H1 (cell line): ENCODE measurements at regions not wholly inside any gene's neighbourhood (a gene's known extent, or its start where the extent isn't known, plus 50 kb on each side); places are given as distances from the start of the nearest gene placed in this dataset.

Experiments used
- BACH1 ChIP-seq: IDR thresholded peaks from 2 replicates; pipeline ENCODE4 v1.6.1; 2012; ENCODE audit warnings: low read length, improper control_type of control experiment
- NANOG ChIP-seq: IDR thresholded peaks from 2 replicates; pipeline ENCODE4 v1.6.1; 2011; ENCODE audit warnings: low read length, low read depth, mild to moderate bottlenecking, inconsistent platforms; ENCODE audit not compliant: insufficient read depth, poor library complexity, severe bottlenecking
- SP4 ChIP-seq: IDR thresholded peaks from 2 replicates; pipeline ENCODE4 v1.6.1; 2012; ENCODE audit warnings: low read length, inconsistent platforms

- TF ChIP-seq SP4, result no peak
- no peak for TF ChIP-seq NANOG
- TF ChIP-seq BACH1, result no peak
- TF ChIP-seq, all 59 proteins: peak for 0
Observed at GRCh38 chr11:106523921-106524320, 446.5 kb downstream of the AASDHPPT start (continued).
